ENCODE measurements at regions not wholly inside any gene's neighbourhood (a gene's known extent, or its start where the extent isn't known, plus 50 kb on each side); places are given as distances from the start of the nearest gene placed in this dataset.

- H4K20me1 ChIP-seq (replicated peaks; ENCODE audit: control insufficient read depth, insufficient read depth, low read length) = no peaks in the 10 kb centered on the region
- ChIA-PET POLR2A (no interaction called here), CTCF (ENCODE audit: low intra/inter-chr PET ratio) (no interaction called here)
- H3K27me3 ChIP-seq (ENCODE audit: control insufficient read depth in 2 of 2, insufficient read depth in 2 of 2, low read length in 2 of 2) = no peaks in the 10 kb centered on the region
- no peaks in the 10 kb centered on the region for H3K9me1 ChIP-seq (ENCODE audit: control insufficient read depth, insufficient read depth, low read length)
- WGBS (ENCODE audit: insufficient coverage, low coverage, missing lambda C conversion rate) = 39% methylated on average over 5 of the region's 5 CpGs
- H3K9ac ChIP-seq (ENCODE audit: insufficient read depth in 1 of 2, low read depth in 2 of 2, low read length in 2 of 2) = no peak overlapping the region
- ATAC-seq (no peak), DNase-seq (ENCODE audit: extremely low read depth in 1 of 4, low spot score in 3 of 4) (no peak), FAIRE-seq (no peak)
- H3K4me1 ChIP-seq (replicated peaks in 1 of 2; ENCODE audit: control insufficient read depth in 2 of 2, insufficient read depth in 2 of 2, low read length in 2 of 2) = no peaks in the 10 kb centered on the region
- no peaks in the 10 kb centered on the region for H3K79me2 ChIP-seq (ENCODE audit: control insufficient read depth, insufficient read depth, low read length)
- intact Hi-C loops (cut with micrococcal nuclease) (no loop called here), in situ Hi-C loops (cut with MboI) (no loop called here)
- H2AFZ ChIP-seq (ENCODE audit: low read depth, low read length) = no peak overlapping the region
- no TSS peak for BruUV-seq (replicated peaks)
- H3K4me3 ChIP-seq = no peak overlapping the region
- no peak overlapping the region for H3K4me2 ChIP-seq (ENCODE audit: insufficient read depth, low read length)
- H3K9me3 ChIP-seq (replicated peaks; ENCODE audit: control insufficient read depth, insufficient read depth, low read depth, low read length) = peaks cover 3% of the 10 kb centered on the region
- no peak overlapping the region for H3K27ac ChIP-seq (ENCODE audit: extremely low read depth, low read depth, low read length)
- H3K36me3 ChIP-seq (ENCODE audit: control insufficient read depth, insufficient read depth, low read length) = no peaks in the 10 kb centered on the region
- no peak for TF ChIP-seq BRF1 (IDR thresholded peaks at IDR 0.05; ENCODE audit: borderline replicate concordance, extremely low read depth, insufficient read length)
- no peak for TF ChIP-seq BRD9 (IDR thresholded peaks at IDR 0.05; ENCODE audit: low read depth, partially characterized antibody)
- TF ChIP-seq ZBTB2 (IDR thresholded peaks at IDR 0.05) = no peak
- no peak for TF ChIP-seq MTA3 (IDR thresholded peaks at IDR 0.05; ENCODE audit: borderline replicate concordance)
- TF ChIP-seq ZBTB9 (CRISPR knock-in tag; IDR thresholded peaks at IDR 0.05) = no peak
- TF ChIP-seq BDP1 (IDR thresholded peaks at IDR 0.05; ENCODE audit: insufficient read depth, insufficient read length) = no peak
- no peak for TF ChIP-seq ZNF699 (CRISPR knock-in tag; IDR thresholded peaks at IDR 0.05; ENCODE audit: insufficient replicate concordance)
- TF ChIP-seq ZZZ3 (IDR thresholded peaks at IDR 0.05) = no peak
- TF ChIP-seq ZNF232 (CRISPR knock-in tag; IDR thresholded peaks at IDR 0.05) = no peak
- TF ChIP-seq ZNF655 (CRISPR knock-in tag; IDR thresholded peaks at IDR 0.05) = no peak
- no peak for TF ChIP-seq VEZF1 (CRISPR knock-in tag; IDR thresholded peaks at IDR 0.05)
- no peak for TF ChIP-seq TAL1 (IDR thresholded peaks at IDR 0.05)
- TF ChIP-seq FOXP4 (CRISPR knock-in tag; IDR thresholded peaks at IDR 0.05; ENCODE audit: borderline replicate concordance) = no peak
- TF ChIP-seq ZNF780A (CRISPR knock-in tag; IDR thresholded peaks at IDR 0.05) = no peak
- TF ChIP-seq ZNF696 (CRISPR knock-in tag; conservative IDR thresholded peaks at IDR 0.05) = no peak
- TF ChIP-seq HNRNPK (IDR thresholded peaks at IDR 0.05; ENCODE audit: low read depth, low read length, poor library complexity, severe bottlenecking) = no peak
- no peak for TF ChIP-seq TBL1XR1 (IDR thresholded peaks at IDR 0.05; ENCODE audit: low read length in 2 of 2)
Measured at GRCh38 chr11:96647621-96648020, 257.8 kb downstream of the JRKL start.

Data from K562 (cell line).